Astrocyte of the spinal cord (primary cell): ENCODE measurements at regions not wholly inside any gene's neighbourhood (a gene's known extent, or its start where the extent isn't known, plus 50 kb on each side); places are given as distances from the start of the nearest gene placed in this dataset.
A peak's percentile ranks its signal among the peaks of the same experiment; 100 is the strongest.

Experiments used
- DNase-seq: peaks from one replicate; pipeline ENCODE4 v3.0.0; 2011; ENCODE audit warnings: low read depth, low spot score
- H3K4me3 ChIP-seq: 2 replicates; pipeline ENCODE4 v1.5.1; 2011; ENCODE audit warnings: low read depth, mild to moderate bottlenecking, low read length, moderate library complexity
- in situ Hi-C: cut with HindIII; loops from 2 replicates; pipeline ENCODE4 v1.10.0; 2017; ENCODE audit warnings: low sequenced_read_pairs
- TF ChIP-seq, protein P1 (sequence below): IDR thresholded peaks from 2 replicates; pipeline ENCODE4 v1.5.1; 2012; ENCODE audit warnings: low read depth, mild to moderate bottlenecking, low read length, inconsistent platforms

DNA sequence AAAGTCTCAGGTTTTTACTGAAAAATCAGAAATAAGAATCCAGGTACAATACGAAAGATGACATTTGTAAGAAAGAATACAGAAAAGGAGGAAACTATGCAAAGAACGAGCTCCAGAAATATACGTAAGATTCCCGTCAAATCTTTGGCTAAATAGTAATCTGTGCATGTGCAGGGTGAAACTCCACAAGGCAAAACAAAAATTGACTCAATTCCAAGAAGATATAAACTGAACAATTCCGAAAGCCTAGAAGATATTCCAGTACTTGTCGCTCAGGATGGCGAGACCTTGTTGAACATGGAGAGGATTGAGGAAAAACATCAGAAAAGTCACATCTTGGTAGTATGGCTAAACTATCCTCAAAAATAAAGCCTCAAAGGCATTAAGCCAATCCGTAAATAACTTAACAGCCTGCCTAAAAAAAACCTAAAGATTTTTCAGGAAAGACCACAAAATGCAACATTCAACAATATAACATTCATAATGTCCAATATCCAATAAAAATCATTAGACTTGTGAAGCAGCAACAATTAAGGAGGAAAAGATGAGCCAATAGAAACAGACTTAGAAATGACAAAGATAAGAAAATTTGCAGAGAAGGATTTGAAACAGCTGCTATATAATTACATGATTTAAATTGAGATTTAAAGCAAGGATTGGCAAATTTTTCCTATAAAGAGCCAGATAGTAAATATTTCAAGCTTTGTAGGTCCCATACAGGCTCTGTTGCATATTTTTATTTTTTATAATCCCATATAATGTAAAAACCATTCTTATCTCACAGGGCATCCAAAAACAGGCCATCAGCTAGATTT lies 166.4 kb upstream of the UBASH3B start:
- in situ Hi-C loops: no loop called here
- no peak for DNase-seq
- TF ChIP-seq, protein P1, sequence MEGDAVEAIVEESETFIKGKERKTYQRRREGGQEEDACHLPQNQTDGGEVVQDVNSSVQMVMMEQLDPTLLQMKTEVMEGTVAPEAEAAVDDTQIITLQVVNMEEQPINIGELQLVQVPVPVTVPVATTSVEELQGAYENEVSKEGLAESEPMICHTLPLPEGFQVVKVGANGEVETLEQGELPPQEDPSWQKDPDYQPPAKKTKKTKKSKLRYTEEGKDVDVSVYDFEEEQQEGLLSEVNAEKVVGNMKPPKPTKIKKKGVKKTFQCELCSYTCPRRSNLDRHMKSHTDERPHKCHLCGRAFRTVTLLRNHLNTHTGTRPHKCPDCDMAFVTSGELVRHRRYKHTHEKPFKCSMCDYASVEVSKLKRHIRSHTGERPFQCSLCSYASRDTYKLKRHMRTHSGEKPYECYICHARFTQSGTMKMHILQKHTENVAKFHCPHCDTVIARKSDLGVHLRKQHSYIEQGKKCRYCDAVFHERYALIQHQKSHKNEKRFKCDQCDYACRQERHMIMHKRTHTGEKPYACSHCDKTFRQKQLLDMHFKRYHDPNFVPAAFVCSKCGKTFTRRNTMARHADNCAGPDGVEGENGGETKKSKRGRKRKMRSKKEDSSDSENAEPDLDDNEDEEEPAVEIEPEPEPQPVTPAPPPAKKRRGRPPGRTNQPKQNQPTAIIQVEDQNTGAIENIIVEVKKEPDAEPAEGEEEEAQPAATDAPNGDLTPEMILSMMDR: no peak
- no peak overlapping the region for H3K4me3 ChIP-seq

DNA sequence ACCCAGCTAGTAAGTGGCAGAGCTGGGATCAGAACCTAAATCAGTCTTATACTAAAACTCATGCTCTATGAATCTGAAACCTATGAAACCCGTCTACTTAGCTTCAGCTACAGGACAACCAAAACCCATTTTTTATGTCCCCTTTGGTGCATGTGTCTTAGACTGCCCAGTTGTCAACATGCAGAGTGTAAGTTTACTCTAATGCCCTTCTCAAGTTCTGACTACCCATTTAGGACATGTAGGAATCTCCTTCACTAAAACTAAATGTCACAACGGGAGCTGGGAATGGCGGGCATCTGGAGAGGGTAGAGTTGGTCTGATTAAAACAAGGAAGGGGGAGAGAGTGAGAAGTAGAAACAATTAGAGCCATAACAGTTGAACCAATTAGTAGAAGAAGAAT lies 167.9 kb upstream of the UBASH3B start:
- in situ Hi-C loops: no loop called here
- no peak for DNase-seq
- TF ChIP-seq, protein P1: no peak
- no peak overlapping the region for H3K4me3 ChIP-seq

DNA sequence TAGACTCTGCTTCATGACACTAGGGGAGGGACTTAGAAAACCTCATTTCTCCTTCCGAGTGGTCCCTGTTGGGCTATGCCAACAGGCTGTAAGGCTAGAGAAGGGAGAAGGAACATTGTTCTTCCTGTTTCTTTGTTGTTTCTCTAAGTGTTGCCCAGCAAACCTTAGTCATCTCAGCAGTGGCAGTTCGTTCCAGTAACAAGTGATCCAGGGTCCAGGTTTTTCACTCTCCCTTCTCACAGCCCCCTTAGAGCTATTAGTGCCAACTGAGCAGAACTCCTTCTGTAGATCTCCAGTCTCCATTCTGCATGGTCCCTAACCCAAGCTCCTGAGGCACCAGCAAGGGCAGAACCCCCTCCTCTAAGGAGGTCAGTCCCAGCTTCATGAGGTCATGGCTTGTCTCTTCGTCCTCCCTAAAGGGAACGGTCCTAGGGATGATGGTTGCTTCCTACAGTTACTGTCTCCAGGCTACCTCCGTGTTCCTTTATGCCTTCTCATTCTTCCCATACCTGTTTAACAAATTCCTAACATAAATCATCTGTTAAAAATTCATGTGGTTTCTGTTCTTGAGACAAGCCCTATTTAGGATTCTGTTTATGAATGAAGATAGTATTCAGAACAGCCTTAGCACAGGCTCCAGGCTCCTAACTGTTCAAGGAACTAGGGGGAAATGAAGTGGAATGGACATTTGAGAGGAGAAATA lies 168.6 kb upstream of the UBASH3B start:
- in situ Hi-C loops: no loop called here
- peak; percentile 5 for DNase-seq
- TF ChIP-seq, protein P1: no peak
- H3K4me3 ChIP-seq: no peak overlapping the region

DNA sequence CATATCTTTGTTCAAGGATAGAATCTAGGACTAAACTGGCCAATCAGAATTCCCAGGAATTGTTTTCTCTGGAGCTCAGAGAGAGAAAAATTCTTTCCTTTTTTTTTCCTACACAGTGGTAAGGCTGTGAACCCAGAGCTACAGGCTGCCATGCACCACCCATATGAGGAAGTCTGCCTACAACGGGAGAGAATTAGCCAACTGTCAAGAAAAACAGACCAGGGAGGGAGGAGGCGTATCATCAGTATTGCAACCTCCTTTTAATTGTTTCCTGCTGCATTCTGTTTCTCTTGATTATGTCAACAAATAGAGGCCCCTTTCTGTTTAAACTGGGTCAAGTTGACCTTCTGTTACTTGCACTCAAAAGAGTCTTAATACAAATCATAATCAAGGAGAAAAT lies 176.5 kb upstream of the UBASH3B start:
- TF ChIP-seq, protein P1: no peak
- H3K4me3 ChIP-seq: no peak overlapping the region
- in situ Hi-C loops: no loop called here
- DNase-seq: no peak

DNA sequence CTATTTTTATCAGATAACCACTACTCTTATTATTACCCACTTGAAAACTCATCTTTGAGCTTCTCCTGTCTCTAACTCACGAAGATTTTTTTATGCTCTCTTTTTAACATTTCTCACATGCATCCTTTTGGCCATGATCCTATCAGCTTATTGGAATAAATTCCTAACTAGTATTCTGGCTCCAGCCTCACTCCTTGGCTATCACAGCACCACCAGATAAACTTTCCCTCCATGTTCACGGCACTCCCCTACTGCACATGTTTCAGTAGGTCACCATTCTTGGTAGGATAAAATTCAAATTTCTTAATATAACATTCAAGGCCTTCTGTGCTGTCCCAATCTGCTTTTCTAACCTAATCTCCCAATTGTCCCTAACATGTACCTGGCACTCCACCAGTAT lies 186.6 kb upstream of the UBASH3B start:
- no peak overlapping the region for H3K4me3 ChIP-seq
- no peak for DNase-seq
- TF ChIP-seq, protein P1: no peak
- in situ Hi-C loops: no loop called here

DNA sequence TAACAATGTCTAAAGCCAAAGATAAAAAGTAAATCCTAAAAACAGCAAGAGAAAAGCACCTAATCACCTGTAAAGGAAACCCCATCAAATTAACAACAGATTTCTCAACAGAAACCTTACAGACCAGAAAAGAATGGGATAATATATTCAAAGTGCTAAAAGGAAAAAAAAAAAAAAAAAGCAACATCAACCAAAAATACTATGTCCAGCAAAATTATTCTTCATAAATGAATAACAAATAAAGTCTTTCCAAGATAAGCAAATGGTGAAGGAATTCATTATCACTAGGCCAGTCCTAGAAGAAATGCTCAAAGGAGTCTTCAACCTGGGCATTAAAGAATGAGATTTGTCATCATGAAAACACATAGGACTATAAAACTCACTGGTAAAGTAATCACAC lies 192.0 kb upstream of the UBASH3B start:
- DNase-seq: no peak
- TF ChIP-seq, protein P1: no peak
- no peak overlapping the region for H3K4me3 ChIP-seq
- in situ Hi-C loops: no loop called here
